CD4-positive, alpha-beta memory T cell (primary cell): ENCODE measurements at regions not wholly inside any gene's neighbourhood (a gene's known extent, or its start where the extent isn't known, plus 50 kb on each side); places are given as distances from the start of the nearest gene placed in this dataset.

Source experiments
- CTCF ChIA-PET: fragments of 350-600 bp; sonication (Branson Sonifier 250); formaldehyde crosslinking; loops from one replicate; lab custom pipeline; 2021; ENCODE audit warnings: inconsistent platforms; ENCODE audit not compliant: partially characterized antibody; lab: Charles Lee
- POLR2A ChIA-PET: fragments of 350-600 bp; sonication (Branson Sonifier 250); formaldehyde crosslinking; loops from one replicate; lab custom pipeline; 2021; ENCODE audit not compliant: partially characterized antibody; lab: Charles Lee
- DNase-seq, 5 donors: peaks; one replicate each; pipeline versions ENCODE4 v3.0.0 to v3.0.0-alpha.2; 2020 to 2022; ENCODE audit warnings: mixed read lengths in 1 of 5
- H3K27ac ChIP-seq: one replicate; pipeline ENCODE4 v1.7.0; 2013; ENCODE audit warnings: low read depth, low read length
- H3K27me3 ChIP-seq: 2 replicates; pipeline ENCODE4 v1.7.0; 2013; ENCODE audit warnings: mild to moderate bottlenecking, low read length, moderate library complexity; ENCODE audit not compliant: insufficient read depth
- H3K36me3 ChIP-seq: 2 replicates; pipeline ENCODE4 v1.7.0; 2013; ENCODE audit warnings: mild to moderate bottlenecking, low read length, moderate library complexity; ENCODE audit not compliant: insufficient read depth
- H3K4me1 ChIP-seq: 2 replicates; pipeline ENCODE4 v1.7.0; 2013; ENCODE audit warnings: mild to moderate bottlenecking, low read length, moderate library complexity; ENCODE audit not compliant: insufficient read depth
- H3K4me3 ChIP-seq, 2 donors: one replicate each; pipeline ENCODE4 v1.7.0; 2013; ENCODE audit warnings: low read length in 2 of 2, mild to moderate bottlenecking in 1 of 2
- H3K9me3 ChIP-seq, 2 donors: one replicate each; pipeline ENCODE4 v1.7.0; 2013; ENCODE audit warnings: low read length in 2 of 2, control low read depth in 1 of 2; ENCODE audit not compliant: control insufficient read depth in 1 of 2
- H3K27ac Mint-ChIP-seq, 7 donors: one replicate each; pipeline ENCODE4 v1.8.0; 2020 to 2021; ENCODE audit warnings: mixed read lengths in 7 of 7, mild to moderate bottlenecking in 6 of 7, inconsistent platforms in 3 of 7, moderate library complexity in 3 of 7
- H3K27me3 Mint-ChIP-seq, 2 donors: one replicate each; pipeline ENCODE4 v1.8.0; 2020 to 2021; ENCODE audit warnings: mixed read lengths in 2 of 2
- H3K36me3 Mint-ChIP-seq, 2 donors: one replicate each; pipeline ENCODE4 v1.8.0; 2020 to 2021; ENCODE audit warnings: mixed read lengths in 2 of 2, inconsistent platforms in 1 of 2, mild to moderate bottlenecking in 1 of 2
- H3K4me1 Mint-ChIP-seq, 4 donors: one replicate each; pipeline ENCODE4 v1.8.0; 2020 to 2021; ENCODE audit warnings: mixed read lengths in 4 of 4, mild to moderate bottlenecking in 1 of 4
- H3K4me3 Mint-ChIP-seq, 8 donors: one replicate each; pipeline ENCODE4 v1.8.0; 2020 to 2021; ENCODE audit warnings: mixed read lengths in 8 of 8, mild to moderate bottlenecking in 7 of 8, moderate library complexity in 6 of 8, inconsistent platforms in 3 of 8
- H3K9me3 Mint-ChIP-seq, 8 donors: one replicate each; pipeline ENCODE4 v1.8.0; 2020 to 2021; ENCODE audit warnings: mixed read lengths in 8 of 8, mild to moderate bottlenecking in 5 of 8, inconsistent platforms in 3 of 8, moderate library complexity in 1 of 8
- intact Hi-C: fragments of 100-400 bp; cut with micrococcal nuclease; formaldehyde crosslinking; loops from one replicate; pipeline ENCODE4 v1.15.1; 2023

GRCh38 chr6:1124885-1125284 is 187.0 kb upstream of the FOXQ1 start:
- no peak for DNase-seq
- H3K27me3 ChIP-seq, result no peaks in the 10 kb centered on the region
- intact Hi-C loops, result no loop called here
- H3K36me3 ChIP-seq, result no peaks in the 10 kb centered on the region
- Mint-ChIP-seq H3K9me3 (peaks cover 0 to 4% (median 0%) of the 10 kb centered on the region in 8 donors), H3K27me3 (peaks cover 2 to 6% of the 10 kb centered on the region in 2 donors), H3K36me3 (no peaks in the 10 kb centered on the region), H3K27ac (no peak overlapping the region), H3K4me1 (peaks cover 3 to 5% (median 4%) of the 10 kb centered on the region in 4 donors), H3K4me3 (no peak overlapping the region)
- H3K4me3 ChIP-seq, result no peak overlapping the region
- ChIA-PET POLR2A (no interaction called here), CTCF (no interaction called here)
- no peak overlapping the region for H3K27ac ChIP-seq
- H3K4me1 ChIP-seq, result no peaks in the 10 kb centered on the region
- H3K9me3 ChIP-seq, result no peaks in the 10 kb centered on the region

- no peak overlapping the region for H3K4me3 Mint-ChIP-seq
- no peak overlapping the region for H3K27ac ChIP-seq
- peaks cover 0 to 4% (median 0%) of the 10 kb centered on the region in 8 donors for H3K9me3 Mint-ChIP-seq
- peaks cover 2 to 6% of the 10 kb centered on the region in 2 donors for H3K27me3 Mint-ChIP-seq
- no peak for DNase-seq
- no peaks in the 10 kb centered on the region for H3K4me1 ChIP-seq
- no peaks in the 10 kb centered on the region for H3K36me3 ChIP-seq
- CTCF ChIA-PET, result no interaction called here
- H3K27me3 ChIP-seq, result no peaks in the 10 kb centered on the region
- H3K4me1 Mint-ChIP-seq, result peaks cover 3 to 5% (median 4%) of the 10 kb centered on the region in 4 donors
- H3K9me3 ChIP-seq, result no peaks in the 10 kb centered on the region
- H3K4me3 ChIP-seq, result no peak overlapping the region
- POLR2A ChIA-PET, result no interaction called here
- no peaks in the 10 kb centered on the region for H3K36me3 Mint-ChIP-seq
- H3K27ac Mint-ChIP-seq, result peak overlapping the region in 1 of 7 donors; percentile 14
- intact Hi-C loops, result no loop called here
Measured at GRCh38 chr6:1123386-1124375, 188.2 kb upstream of the FOXQ1 start.

GRCh38 chr6:1122083-1122482 is 189.8 kb upstream of the FOXQ1 start:
- H3K27ac ChIP-seq, result no peak overlapping the region
- ChIA-PET CTCF (no interaction called here), POLR2A (no interaction called here)
- H3K9me3 ChIP-seq, result no peaks in the 10 kb centered on the region
- H3K27me3 ChIP-seq, result no peaks in the 10 kb centered on the region
- H3K4me3 ChIP-seq, result no peak overlapping the region
- H3K36me3 ChIP-seq, result no peaks in the 10 kb centered on the region
- no peaks in the 10 kb centered on the region for H3K4me1 ChIP-seq
- no peak for DNase-seq
- Mint-ChIP-seq H3K27me3 (peaks cover 4 to 5% of the 10 kb centered on the region in 2 donors), H3K9me3 (peaks cover 0 to 4% (median 0%) of the 10 kb centered on the region in 8 donors), H3K36me3 (no peaks in the 10 kb centered on the region), H3K27ac (no peak overlapping the region), H3K4me1 (no peaks in the 10 kb centered on the region), H3K4me3 (no peak overlapping the region)
- intact Hi-C loops, result no loop called here

- Histone ChIP-seq H3K36me3 (no peaks in the 10 kb centered on the region), H3K4me3 (no peak overlapping the region), H3K27ac (no peak overlapping the region), H3K27me3 (no peaks in the 10 kb centered on the region), H3K4me1 (no peaks in the 10 kb centered on the region), H3K9me3 (no peaks in the 10 kb centered on the region)
- Mint-ChIP-seq H3K27ac (no peak overlapping the region), H3K9me3 (peaks cover 0 to 4% (median 0%) of the 10 kb centered on the region in 8 donors), H3K36me3 (no peaks in the 10 kb centered on the region), H3K4me3 (no peak overlapping the region), H3K4me1 (no peaks in the 10 kb centered on the region), H3K27me3 (peaks cover 5 to 10% of the 10 kb centered on the region in 2 donors)
- no peak for DNase-seq
- intact Hi-C loops, result no loop called here
- ChIA-PET POLR2A (no interaction called here), CTCF (no interaction called here)
Measured at GRCh38 chr6:1118287-1118647, 193.6 kb upstream of the FOXQ1 start.

- no peak for DNase-seq
- H3K9me3 Mint-ChIP-seq, result peaks cover 0 to 4% (median 0%) of the 10 kb centered on the region in 8 donors
- H3K27me3 ChIP-seq, result no peaks in the 10 kb centered on the region
- ChIA-PET CTCF (interaction anchor here (0.7 kb wide), 1 partner anchor 117 kb away, joined by 3 read pairs; no protein-coding TSS in a partner anchor), POLR2A (no interaction called here)
- no peaks in the 10 kb centered on the region for H3K9me3 ChIP-seq
- no peaks in the 10 kb centered on the region for H3K4me1 ChIP-seq
- no peaks in the 10 kb centered on the region for H3K36me3 ChIP-seq
- H3K4me3 Mint-ChIP-seq, result no peak overlapping the region
- H3K36me3 Mint-ChIP-seq, result no peaks in the 10 kb centered on the region
- H3K4me3 ChIP-seq, result no peak overlapping the region
- no peak overlapping the region for H3K27ac ChIP-seq
- no peak overlapping the region for H3K27ac Mint-ChIP-seq
- peaks cover 6 to 10% of the 10 kb centered on the region in 2 donors for H3K27me3 Mint-ChIP-seq
- intact Hi-C loops, result no loop called here
- no peaks in the 10 kb centered on the region for H3K4me1 Mint-ChIP-seq
Measured at GRCh38 chr6:1117530-1118286, 194.2 kb upstream of the FOXQ1 start.

- no peak overlapping the region for H3K27ac ChIP-seq
- no peaks in the 10 kb centered on the region for H3K27me3 ChIP-seq
- Mint-ChIP-seq H3K9me3 (peaks cover 0 to 4% (median 0%) of the 10 kb centered on the region in 8 donors), H3K27me3 (peaks cover 9 to 10% of the 10 kb centered on the region in 2 donors), H3K4me3 (no peak overlapping the region), H3K4me1 (no peaks in the 10 kb centered on the region), H3K27ac (no peak overlapping the region), H3K36me3 (no peaks in the 10 kb centered on the region)
- ChIA-PET POLR2A (no interaction called here), CTCF (no interaction called here)
- no peak overlapping the region for H3K4me3 ChIP-seq
- H3K4me1 ChIP-seq, result no peaks in the 10 kb centered on the region
- no peaks in the 10 kb centered on the region for H3K36me3 ChIP-seq
- intact Hi-C loops, result no loop called here
- no peaks in the 10 kb centered on the region for H3K9me3 ChIP-seq
- no peak for DNase-seq
Measured at GRCh38 chr6:1116149-1116548, 195.7 kb upstream of the FOXQ1 start.

GRCh38 chr6:1113916-1114540 is 197.9 kb upstream of the FOXQ1 start:
- Histone ChIP-seq H3K27me3 (no peaks in the 10 kb centered on the region), H3K9me3 (no peaks in the 10 kb centered on the region), H3K36me3 (no peaks in the 10 kb centered on the region), H3K4me1 (no peaks in the 10 kb centered on the region), H3K27ac (no peak overlapping the region), H3K4me3 (no peak overlapping the region)
- H3K27ac Mint-ChIP-seq, result no peak overlapping the region
- CTCF ChIA-PET, result no interaction called here
- H3K27me3 Mint-ChIP-seq, result peaks cover 9 to 10% of the 10 kb centered on the region in 2 donors
- POLR2A ChIA-PET, result no interaction called here
- DNase-seq, result no peak
- H3K36me3 Mint-ChIP-seq, result no peaks in the 10 kb centered on the region
- intact Hi-C loops, result no loop called here
- no peak overlapping the region for H3K4me3 Mint-ChIP-seq
- no peaks in the 10 kb centered on the region for H3K4me1 Mint-ChIP-seq
- H3K9me3 Mint-ChIP-seq, result peaks cover 0 to 4% (median 0%) of the 10 kb centered on the region in 8 donors
